NCI-H2196 treated with DMSO at 0.1 percent for 48 hours (cell line): ENCODE measurements at regions not wholly inside any gene's neighbourhood (a gene's known extent, or its start where the extent isn't known, plus 50 kb on each side); places are given as distances from the start of the nearest gene placed in this dataset.

Source experiments
- DNase-seq: peaks from one replicate; lab custom pipeline; 2025; ENCODE audit not compliant: unreplicated experiment; lab: John Stamatoyannopoulos, UW

GRCh38 chr17:69716556-69716955, 302.1 kb downstream of the MAP2K6 start:
- DNase-seq, result no peak

GRCh38 chr17:69717214-69717613, 302.7 kb downstream of the MAP2K6 start:
- no peak for DNase-seq

GRCh38 chr17:69717819-69718218, 303.3 kb downstream of the MAP2K6 start:
- DNase-seq, result no peak

- no peak for DNase-seq
Observed at GRCh38 chr17:69719474-69720048, 305.1 kb downstream of the MAP2K6 start.

GRCh38 chr17:69722518-69722917, 308.0 kb downstream of the MAP2K6 start:
- no peak for DNase-seq

- no peak for DNase-seq
Observed at GRCh38 chr17:69723316-69723715, 308.8 kb downstream of the MAP2K6 start.

- DNase-seq, result no peak
Observed at GRCh38 chr17:69723741-69724140, 309.2 kb downstream of the MAP2K6 start.

GRCh38 chr17:69724238-69724637, 309.7 kb downstream of the MAP2K6 start:
- no peak for DNase-seq

- DNase-seq, result no peak
Observed at GRCh38 chr17:69725146-69725545, 310.6 kb downstream of the MAP2K6 start.

GRCh38 chr17:69728816-69729215, 314.3 kb downstream of the MAP2K6 start:
- no peak for DNase-seq

GRCh38 chr17:69729944-69730343, 315.4 kb downstream of the MAP2K6 start:
- DNase-seq, result no peak

GRCh38 chr17:69732272-69732918, 317.9 kb downstream of the MAP2K6 start:
- no peak for DNase-seq

- peak; percentile 24 for DNase-seq
Observed at GRCh38 chr17:69733171-69734012, 318.9 kb downstream of the MAP2K6 start.

GRCh38 chr17:69734656-69735055, 320.2 kb downstream of the MAP2K6 start:
- DNase-seq, result no peak

GRCh38 chr17:69735285-69735684, 320.8 kb downstream of the MAP2K6 start:
- DNase-seq, result no peak

GRCh38 chr17:69743091-69743490, 328.6 kb downstream of the MAP2K6 start:
- DNase-seq, result no peak

GRCh38 chr17:69744512-69745070, 330.1 kb downstream of the MAP2K6 start:
- no peak for DNase-seq

GRCh38 chr17:69749911-69750310, 325.1 kb upstream of the KCNJ16 start:
- no peak for DNase-seq

GRCh38 chr17:69757688-69758430, 317.2 kb upstream of the KCNJ16 start:
- no peak for DNase-seq

GRCh38 chr17:69760562-69760961, 314.5 kb upstream of the KCNJ16 start:
- no peak for DNase-seq

GRCh38 chr17:69761011-69761410, 314.0 kb upstream of the KCNJ16 start:
- DNase-seq, result no peak
